22Rv1 (cell line): ENCODE measurements at regions not wholly inside any gene's neighbourhood (a gene's known extent, or its start where the extent isn't known, plus 50 kb on each side); places are given as distances from the start of the nearest gene placed in this dataset.

Source experiments
- H3K27ac ChIP-seq: fragments of 450-650 bp; 2 replicates; pipeline ENCODE4 v1.5.1; 2017
- ZFX ChIP-seq: fragments of 450-650 bp; IDR thresholded peaks from 2 replicates; pipeline ENCODE4 v1.6.1; 2017; ENCODE audit warnings: antibody characterized with exemption, borderline replicate concordance
- TF ChIP-seq, protein P1 (sequence below): fragments of 450-650 bp; IDR thresholded peaks from 2 replicates; pipeline ENCODE4 v1.5.1; 2017; ENCODE audit warnings: mild to moderate bottlenecking

- no peak overlapping the region for H3K27ac ChIP-seq
- TF ChIP-seq ZFX, result no peak
- TF ChIP-seq, protein P1, sequence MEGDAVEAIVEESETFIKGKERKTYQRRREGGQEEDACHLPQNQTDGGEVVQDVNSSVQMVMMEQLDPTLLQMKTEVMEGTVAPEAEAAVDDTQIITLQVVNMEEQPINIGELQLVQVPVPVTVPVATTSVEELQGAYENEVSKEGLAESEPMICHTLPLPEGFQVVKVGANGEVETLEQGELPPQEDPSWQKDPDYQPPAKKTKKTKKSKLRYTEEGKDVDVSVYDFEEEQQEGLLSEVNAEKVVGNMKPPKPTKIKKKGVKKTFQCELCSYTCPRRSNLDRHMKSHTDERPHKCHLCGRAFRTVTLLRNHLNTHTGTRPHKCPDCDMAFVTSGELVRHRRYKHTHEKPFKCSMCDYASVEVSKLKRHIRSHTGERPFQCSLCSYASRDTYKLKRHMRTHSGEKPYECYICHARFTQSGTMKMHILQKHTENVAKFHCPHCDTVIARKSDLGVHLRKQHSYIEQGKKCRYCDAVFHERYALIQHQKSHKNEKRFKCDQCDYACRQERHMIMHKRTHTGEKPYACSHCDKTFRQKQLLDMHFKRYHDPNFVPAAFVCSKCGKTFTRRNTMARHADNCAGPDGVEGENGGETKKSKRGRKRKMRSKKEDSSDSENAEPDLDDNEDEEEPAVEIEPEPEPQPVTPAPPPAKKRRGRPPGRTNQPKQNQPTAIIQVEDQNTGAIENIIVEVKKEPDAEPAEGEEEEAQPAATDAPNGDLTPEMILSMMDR, result no peak
These were observed 55.1 kb upstream of the CD302 start for GRCh38 chr2:159853101-159853500.

DNA sequence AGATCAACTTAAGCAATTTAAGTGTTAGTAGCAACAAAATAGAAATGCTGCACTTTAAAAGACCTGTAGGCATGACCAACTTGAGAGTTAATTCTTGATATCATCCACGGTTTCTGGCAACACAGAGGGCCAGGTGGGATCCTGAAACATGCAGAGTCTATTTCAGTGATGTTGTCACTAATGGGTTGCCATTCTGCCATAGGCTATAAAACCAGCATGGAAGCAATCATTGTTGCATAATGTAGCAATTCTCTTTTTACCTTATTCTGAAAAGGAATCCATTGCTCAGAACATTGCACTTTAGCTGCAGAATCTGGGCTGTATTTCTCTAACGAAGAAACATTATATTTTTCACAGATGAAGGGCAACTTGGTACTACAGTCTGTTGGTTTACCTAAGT, 53.9 kb upstream of the CD302 start:
- H3K27ac ChIP-seq, result no peak overlapping the region
- TF ChIP-seq, protein P1, result no peak
- TF ChIP-seq ZFX, result no peak

DNA sequence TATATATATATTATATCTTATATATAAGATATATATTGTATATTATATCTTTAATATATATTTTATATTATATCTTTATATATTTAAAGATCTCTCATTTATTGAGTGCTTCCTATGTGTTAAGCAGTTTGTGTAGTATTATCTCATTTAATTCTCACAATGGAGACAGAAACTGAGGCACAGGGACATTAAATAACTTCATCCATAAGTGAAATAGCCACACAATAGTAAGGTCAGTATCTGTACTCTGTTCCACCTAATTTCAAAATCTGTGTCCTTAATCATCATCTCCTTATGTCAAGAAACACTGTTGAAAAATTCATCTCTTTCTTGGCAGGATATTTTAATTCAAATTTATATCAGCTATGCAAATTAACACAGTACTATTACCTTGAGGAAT, 52.8 kb upstream of the CD302 start:
- TF ChIP-seq, protein P1, result no peak
- TF ChIP-seq ZFX, result no peak

GRCh38 chr2:159849160-159849813, 51.3 kb upstream of the CD302 start:
- no peak for TF ChIP-seq ZFX
- TF ChIP-seq, protein P1, result no peak
- no peak overlapping the region for H3K27ac ChIP-seq

More for the DNA sequence above, 52.8 kb upstream of the CD302 start:
- no peak overlapping the region for H3K27ac ChIP-seq
